IMR-90 (cell line): ENCODE measurements at regions not wholly inside any gene's neighbourhood (a gene's known extent, or its start where the extent isn't known, plus 50 kb on each side); places are given as distances from the start of the nearest gene placed in this dataset.

Experiments used
- ATAC-seq: fragments of 200-7000 bp; cut with Tn5 transposase; 2 replicates; pipeline ENCODE4 v1.9.1; 2020; ENCODE audit warnings: low read depth, mild to moderate bottlenecking, moderate library complexity
- BruUV-seq: library from RNA; stranded (reverse); fragments of 400-500 nt; replicated peaks from 2 replicates; lab custom pipeline; 2021; lab: Mats Ljungman, UMichigan
- CTCF ChIA-PET: fragments of 300-600 bp; formaldehyde crosslinking; extraction: SDS; loops from one replicate; lab custom pipeline; 2021; ENCODE audit warnings: antibody characterized with exemption; lab: Yijun Ruan, JAX
- POLR2A ChIA-PET: fragments of 300-600 bp; sonication (Branson Sonifier 250); formaldehyde crosslinking; loops from one replicate; lab custom pipeline; 2022; ENCODE audit warnings: antibody characterized with exemption; ENCODE audit not compliant: unreplicated experiment; lab: Charles Lee
- DNase-seq: peaks from one replicate; pipeline ENCODE4 v3.0.0; 2013
- H2AFZ ChIP-seq: replicated peaks from 2 replicates; pipeline ENCODE3; 2013; ENCODE audit warnings: low read length, mild to moderate bottlenecking; ENCODE audit not compliant: poor library complexity
- H2AK5ac ChIP-seq: 2 replicates; pipeline ENCODE4 v1.6.1; 2013; ENCODE audit warnings: low read depth, low read length, inconsistent platforms
- H2AK9ac ChIP-seq: replicated peaks from 2 replicates; pipeline ENCODE3; 2013; ENCODE audit warnings: mild to moderate bottlenecking, low read depth, low read length, moderate library complexity; ENCODE audit not compliant: poor library complexity
- H2BK120ac ChIP-seq: 2 replicates; pipeline ENCODE4 v1.6.1; 2013; ENCODE audit warnings: low read depth, low read length, inconsistent platforms
- H2BK15ac ChIP-seq: 3 replicates; pipeline ENCODE4 v1.6.1; 2013; ENCODE audit warnings: low read depth, low read length, inconsistent platforms
- H2BK20ac ChIP-seq: 2 replicates; pipeline ENCODE4 v1.6.1; 2013; ENCODE audit warnings: low read depth, mild to moderate bottlenecking, inconsistent platforms, low read length, moderate library complexity
- H2BK5ac ChIP-seq: 2 replicates; pipeline ENCODE4 v1.6.1; 2013; ENCODE audit warnings: mild to moderate bottlenecking, low read depth, low read length, inconsistent platforms; ENCODE audit not compliant: poor library complexity, severe bottlenecking
- H3K14ac ChIP-seq: replicated peaks from 2 replicates; pipeline ENCODE4 v1.6.1; 2013; ENCODE audit warnings: low read depth, low read length, inconsistent platforms
- H3K18ac ChIP-seq: 2 replicates; pipeline ENCODE4 v1.6.1; 2013; ENCODE audit warnings: low read depth, low read length, control low read depth
- H3K23ac ChIP-seq: 2 replicates; pipeline ENCODE4 v1.6.1; 2013; ENCODE audit warnings: low read depth, low read length, inconsistent platforms
- H3K27ac ChIP-seq: 2 replicates; pipeline ENCODE4 v1.5.1; 2013; ENCODE audit warnings: mild to moderate bottlenecking, control low read depth, low read length; ENCODE audit not compliant: insufficient read depth
- H3K27me3 ChIP-seq: 2 replicates; pipeline ENCODE4 v1.6.1; 2013; ENCODE audit warnings: low read length; ENCODE audit not compliant: control insufficient read depth, insufficient read depth
- H3K36me3 ChIP-seq: 2 replicates; pipeline ENCODE4 v1.6.1; 2013; ENCODE audit warnings: low read length, mixed read lengths; ENCODE audit not compliant: control insufficient read depth, insufficient read depth
- H3K4ac ChIP-seq: 2 replicates; pipeline ENCODE4 v1.6.1; 2013; ENCODE audit warnings: low read depth, low read length, inconsistent platforms
- H3K4me1 ChIP-seq: 2 replicates; pipeline ENCODE4 v1.6.1; 2013; ENCODE audit warnings: low read length, mixed read lengths; ENCODE audit not compliant: control insufficient read depth, insufficient read depth
- H3K4me2 ChIP-seq: 2 replicates; pipeline ENCODE4 v1.6.1; 2013; ENCODE audit warnings: low read depth, mild to moderate bottlenecking, control low read depth, low read length, moderate library complexity
- H3K4me3 ChIP-seq: 2 replicates; pipeline ENCODE4 v1.5.1; 2013; ENCODE audit warnings: low read depth, mild to moderate bottlenecking, control low read depth, low read length, moderate library complexity; ENCODE audit not compliant: insufficient read depth
- H3K56ac ChIP-seq: 2 replicates; pipeline ENCODE4 v1.6.1; 2013; ENCODE audit warnings: low read length, inconsistent platforms; ENCODE audit not compliant: insufficient read depth; ENCODE audit errors: extremely low read depth
- H3K79me1 ChIP-seq, 2 experiments: 2 replicates each; pipeline ENCODE4 v1.6.1; 2013; ENCODE audit warnings: low read length in 2 of 2, inconsistent platforms in 1 of 2, low read depth in 1 of 2
- H3K9ac ChIP-seq: 2 replicates; pipeline ENCODE4 v1.6.1; 2013; ENCODE audit warnings: low read depth, low read length, control low read depth
- H3K9me1 ChIP-seq: 2 replicates; pipeline ENCODE4 v1.6.1; 2013; ENCODE audit warnings: low read length, inconsistent platforms; ENCODE audit not compliant: insufficient read depth
- H3K9me3 ChIP-seq: 2 replicates; pipeline ENCODE4 v1.6.1; 2013; ENCODE audit warnings: low read length; ENCODE audit not compliant: control insufficient read depth, insufficient read depth
- H4K20me1 ChIP-seq: 2 replicates; pipeline ENCODE4 v1.6.1; 2013; ENCODE audit warnings: low read length, inconsistent platforms; ENCODE audit not compliant: insufficient read depth
- H4K5ac ChIP-seq: 2 replicates; pipeline ENCODE4 v1.6.1; 2013; ENCODE audit warnings: mild to moderate bottlenecking, low read depth, low read length, control low read depth
- H4K8ac ChIP-seq, 2 experiments: 2 replicates each; pipeline ENCODE4 v1.6.1; 2013; ENCODE audit warnings: low read depth in 2 of 2, low read length in 2 of 2, control low read depth in 1 of 2, inconsistent platforms in 1 of 2
- H4K91ac ChIP-seq: 2 replicates; pipeline ENCODE4 v1.6.1; 2013; ENCODE audit warnings: low read depth, low read length, inconsistent platforms; ENCODE audit not compliant: insufficient read depth
- BHLHE40 ChIP-seq: fragments of 150-350 bp; IDR thresholded peaks from 2 replicates; pipeline ENCODE4 v1.6.1; 2016; ENCODE audit warnings: mild to moderate bottlenecking, low read depth, low read length
- CEBPB ChIP-seq: IDR thresholded peaks from 2 replicates; pipeline ENCODE4 v1.6.1; 2012; ENCODE audit warnings: low read depth, low read length, improper control_type of control experiment
- CHD1 ChIP-seq: IDR thresholded peaks from 2 replicates; pipeline ENCODE4 v1.6.1; 2012; ENCODE audit warnings: low read depth, low read length, improper control_type of control experiment
- CTCF ChIP-seq: conservative IDR thresholded peaks from 2 replicates; pipeline ENCODE4 v1.5.1; 2012; ENCODE audit warnings: mild to moderate bottlenecking, low read depth, low read length, improper control_type of control experiment
- ELK1 ChIP-seq: fragments of 150-350 bp; IDR thresholded peaks from 2 replicates; pipeline ENCODE4 v1.6.1; 2016; ENCODE audit warnings: low read depth, mild to moderate bottlenecking, low read length, moderate library complexity, borderline replicate concordance
- FOS ChIP-seq: fragments of 150-350 bp; IDR thresholded peaks from 2 replicates; pipeline ENCODE4 v1.6.1; 2016; ENCODE audit warnings: low read depth, low read length
- MAFK ChIP-seq: IDR thresholded peaks from 2 replicates; pipeline ENCODE4 v1.6.1; 2012; ENCODE audit warnings: low read depth, low read length, improper control_type of control experiment
- MAZ ChIP-seq: IDR thresholded peaks from 2 replicates; pipeline ENCODE4 v1.6.1; 2012; ENCODE audit warnings: low read depth, mild to moderate bottlenecking, low read length, improper control_type of control experiment, moderate library complexity, borderline replicate concordance
- NFE2L2 ChIP-seq: fragments of 150-350 bp; IDR thresholded peaks from 2 replicates; pipeline ENCODE4 v1.6.1; 2016; ENCODE audit warnings: low read depth, mild to moderate bottlenecking, low read length
- POLR2A ChIP-seq: IDR thresholded peaks from 2 replicates; pipeline ENCODE4 v1.6.1; 2012; ENCODE audit warnings: mild to moderate bottlenecking, low read depth, low read length
- RAD21 ChIP-seq: IDR thresholded peaks from 2 replicates; pipeline ENCODE4 v1.6.1; 2012; ENCODE audit warnings: low read length, improper control_type of control experiment
- RFX5 ChIP-seq: IDR thresholded peaks from 2 replicates; pipeline ENCODE4 v1.8.0; 2012; ENCODE audit warnings: low read depth, mild to moderate bottlenecking, low read length, moderate library complexity
- SMC3 ChIP-seq: fragments of 150-350 bp; IDR thresholded peaks from 2 replicates; pipeline ENCODE4 v1.6.1; 2016; ENCODE audit warnings: low read depth, mild to moderate bottlenecking, antibody characterized with exemption, low read length, moderate library complexity
- WGBS, 2 experiments: methylation state at CpG; one replicate each; pipeline versions ENCODE4 v1.1.5 to v1.1.7; 2013; ENCODE audit warnings: missing lambda C conversion rate in 2 of 2; ENCODE audit not compliant: insufficient read length in 1 of 2; ENCODE audit errors: extremely low coverage in 2 of 2; 5-methylcytosine and 5-hydroxymethylcytosine counted together
- dilution Hi-C: fragments of 300-500 bp; cut with HindIII; formaldehyde crosslinking; loops from one replicate; pipeline ENCODE4 v1.14.3; 2018; ENCODE audit warnings: low sequenced_read_pairs; ENCODE audit not compliant: unreplicated experiment
- in situ Hi-C: fragments of 300-500 bp; cut with MboI; formaldehyde crosslinking; loops from 3 replicates; pipeline ENCODE4 v1.14.3; 2019; ENCODE audit warnings: low sequenced_read_pairs, inconsistent platforms, mixed read lengths
- intact Hi-C: fragments of 100-400 bp; cut with micrococcal nuclease; formaldehyde crosslinking; loops from 2 replicates; pipeline ENCODE4 v1.10.0; 2022

- Histone ChIP-seq H2AK5ac (no peak overlapping the region), H4K8ac (no peak overlapping the region), H4K5ac (no peak overlapping the region), H3K79me1 (no peaks in the 10 kb centered on the region), H3K14ac (no peak overlapping the region), H3K4me3 (no peak overlapping the region), H2AFZ (no peak overlapping the region), H2AK9ac (no peak overlapping the region), H3K56ac (no peak overlapping the region), H3K4me1 (no peaks in the 10 kb centered on the region), H3K9ac (no peak overlapping the region), H2BK5ac (no peak overlapping the region), H3K9me1 (no peaks in the 10 kb centered on the region), H3K4ac (no peak overlapping the region), H2BK20ac (no peak overlapping the region), H3K36me3 (no peaks in the 10 kb centered on the region), H3K9me3 (peaks cover 4% of the 10 kb centered on the region; the same call in 1 of the 2 replicates), H4K91ac (no peak overlapping the region), H3K18ac (no peak overlapping the region), H2BK120ac (no peak overlapping the region), H4K20me1 (no peaks in the 10 kb centered on the region), H3K4me2 (no peak overlapping the region), H3K23ac (no peak overlapping the region), H3K27ac (no peak overlapping the region), H3K27me3 (no peaks in the 10 kb centered on the region), H2BK15ac (no peak overlapping the region)
- POLR2A ChIA-PET, result no interaction called here
- ATAC-seq (no peak), DNase-seq (no peak)
- in situ Hi-C loops, result no loop called here
- WGBS, 2 experiments, result no CpG with 5 or more reads among the region's 1 CpG
- dilution Hi-C loops, result no loop called here
- TF ChIP-seq CTCF (no peak), CHD1 (no peak), CEBPB (no peak), NFE2L2 (no peak), POLR2A (no peak), ELK1 (no peak), RAD21 (no peak), FOS (no peak), MAZ (no peak), MAFK (no peak), SMC3 (no peak), BHLHE40 (no peak), RFX5 (no peak)
- intact Hi-C loops, result no loop called here
- no TSS peak for BruUV-seq
- CTCF ChIA-PET, result interaction anchor here (0.6 kb wide), 1 partner anchor 8 kb away, joined by 3 read pairs; no protein-coding TSS in a partner anchor
Observed at GRCh38 chr5:22985446-22985845, 132.3 kb upstream of the CDH12 start.
